ENCODE measurements at regions not wholly inside any gene's neighbourhood (a gene's known extent, or its start where the extent isn't known, plus 50 kb on each side); places are given as distances from the start of the nearest gene placed in this dataset.

DNA sequence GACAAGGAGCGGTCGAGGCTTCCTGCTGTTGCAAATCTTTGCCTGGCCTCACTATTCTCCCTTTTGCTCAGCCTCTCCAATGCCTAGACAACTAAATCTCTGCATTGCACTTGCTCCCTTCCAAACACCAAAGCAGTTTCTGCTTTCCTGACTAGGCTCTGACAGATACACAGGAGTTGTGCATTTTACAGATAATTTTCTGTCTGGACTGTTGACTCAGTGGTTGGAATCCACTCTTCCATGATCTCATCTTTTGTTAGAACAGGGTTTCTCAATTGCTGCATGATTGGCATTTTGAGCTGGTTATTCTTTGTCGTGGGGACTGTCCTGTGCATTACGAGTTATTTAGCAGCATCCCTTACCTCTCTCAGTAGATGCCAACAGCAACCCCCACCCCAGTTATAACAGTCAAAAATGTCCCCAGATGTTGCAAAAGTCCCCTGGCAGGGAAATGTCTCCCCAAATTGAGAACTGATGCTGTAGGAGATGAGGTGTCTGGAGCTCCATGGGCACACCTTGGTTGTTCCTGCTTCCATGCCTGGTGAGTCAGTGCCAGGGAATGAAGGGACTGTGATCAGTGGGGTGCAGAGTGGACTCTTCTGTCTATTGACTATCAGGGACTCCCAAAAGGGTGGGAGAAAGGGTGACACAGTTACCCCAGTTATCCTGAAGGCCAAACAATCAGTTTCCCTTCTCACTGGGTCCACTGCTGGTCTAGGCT lies 557.4 kb upstream of the PSMD7 start:
- no peak for DNase-seq

DNA sequence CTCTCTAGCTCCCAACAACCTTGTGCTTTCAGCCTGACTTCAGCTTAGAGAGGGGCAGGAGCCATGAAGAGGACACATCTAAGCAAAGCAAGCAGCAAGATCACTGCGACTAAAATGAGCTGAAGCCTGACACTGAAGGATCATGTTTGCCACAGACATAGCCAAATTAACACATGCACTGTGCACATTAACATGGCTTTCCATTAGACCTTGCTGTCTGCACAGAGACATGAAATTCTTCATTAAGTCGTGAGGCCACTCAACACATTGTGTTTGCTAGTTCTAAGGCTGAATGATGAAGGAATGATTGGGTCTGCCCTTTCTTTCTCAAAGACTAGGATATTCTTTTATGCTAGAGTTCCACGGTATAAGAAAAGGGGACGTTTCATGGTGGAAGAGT lies 558.3 kb upstream of the PSMD7 start:
- DNase-seq: no peak

DNA sequence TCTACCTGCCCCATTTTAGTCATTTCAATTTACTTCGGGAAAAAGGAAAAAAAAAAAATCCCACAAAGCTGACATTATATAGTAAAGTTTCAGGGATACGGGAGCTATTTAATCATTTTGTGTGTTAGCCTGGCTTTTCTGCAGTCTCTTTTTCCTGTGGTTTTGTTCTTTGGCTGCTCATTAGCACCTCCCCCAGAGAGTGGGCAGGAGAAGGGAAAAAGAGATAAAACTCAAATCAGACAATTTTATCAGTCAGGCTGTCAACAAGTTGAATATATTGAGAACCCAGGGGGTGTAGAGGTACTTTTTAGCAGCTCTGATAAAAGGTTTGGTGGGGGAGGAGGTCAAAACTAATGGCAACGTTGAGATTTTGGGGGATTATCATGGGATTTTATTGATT lies 559.0 kb upstream of the PSMD7 start:
- DNase-seq: no peak

DNA sequence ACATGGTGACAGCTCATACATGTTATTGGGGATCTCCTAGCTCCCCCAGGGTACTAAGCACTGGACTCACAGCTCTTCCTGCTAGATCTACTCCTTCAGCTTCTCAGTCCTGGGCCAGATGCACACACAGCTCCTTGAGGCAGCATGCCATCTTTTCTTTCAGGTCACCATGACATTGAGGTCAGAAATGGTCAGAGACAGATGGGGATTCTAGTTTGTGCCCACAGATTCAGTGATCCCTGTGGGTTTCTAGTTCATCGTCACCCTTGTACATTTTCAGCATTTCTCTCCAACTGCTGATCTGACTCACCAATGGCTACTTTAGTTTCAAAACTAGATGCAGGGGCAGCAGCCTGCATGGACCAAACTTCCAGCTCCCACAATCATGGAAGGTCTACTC lies 560.7 kb upstream of the PSMD7 start:
- DNase-seq: no peak

DNA sequence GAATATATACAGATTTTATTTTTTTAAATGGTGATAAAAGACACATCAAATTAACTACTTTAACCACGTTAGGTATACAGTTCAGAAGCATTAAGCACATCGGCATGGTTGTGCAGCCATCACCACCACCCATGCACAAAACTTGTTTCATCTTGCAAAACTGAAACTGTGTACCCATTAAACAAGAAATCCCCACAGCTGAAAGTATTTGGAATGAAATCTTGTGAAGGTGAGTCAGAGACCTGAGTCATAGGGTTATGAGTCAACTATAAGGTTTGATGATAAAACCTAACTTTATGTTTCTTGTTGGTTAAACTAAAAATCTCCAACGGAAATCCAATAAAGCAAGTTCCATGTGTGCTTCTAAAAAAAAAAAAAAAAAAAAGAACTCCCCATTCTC lies 561.6 kb upstream of the PSMD7 start:
- DNase-seq: no peak

DNA sequence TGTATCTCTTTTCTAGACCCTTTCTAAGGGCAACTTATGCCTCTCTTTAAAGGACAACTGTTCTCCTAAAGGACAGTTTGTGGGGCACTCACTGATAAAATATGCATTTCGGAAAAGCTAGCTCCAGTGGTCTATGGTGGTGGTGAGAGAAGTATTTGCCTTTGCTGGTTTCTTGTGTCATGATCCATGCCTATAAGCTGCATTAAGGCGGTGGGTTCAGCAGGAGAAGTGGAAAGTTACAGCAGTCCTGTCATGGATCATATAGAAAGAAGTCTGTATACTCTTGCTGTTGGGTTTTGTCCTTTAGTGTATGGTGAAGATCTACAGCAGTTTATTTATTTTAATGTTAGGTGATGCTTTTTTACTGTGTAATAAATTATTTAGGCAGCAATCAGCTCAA lies 563.9 kb upstream of the PSMD7 start:
- no peak for DNase-seq

DNA sequence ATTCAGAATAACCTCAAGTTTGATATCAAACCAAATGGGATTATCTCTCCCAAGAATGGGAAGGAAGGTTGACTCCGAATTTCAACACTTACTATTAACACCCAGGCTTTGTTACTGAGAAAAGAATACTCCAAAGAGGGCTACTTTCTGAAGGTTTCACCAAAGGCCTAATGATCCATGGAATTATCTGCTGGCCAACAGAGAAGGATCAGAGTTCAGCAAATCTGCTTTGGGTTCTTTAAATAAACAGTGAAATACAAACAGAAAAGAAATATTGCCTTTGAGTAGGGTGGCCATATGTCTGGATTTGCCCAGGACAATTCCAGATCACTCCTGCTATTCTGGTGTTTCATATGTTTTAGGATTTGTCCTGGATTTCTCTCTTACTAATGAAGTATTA lies 564.5 kb upstream of the PSMD7 start:
- DNase-seq: no peak

DNA sequence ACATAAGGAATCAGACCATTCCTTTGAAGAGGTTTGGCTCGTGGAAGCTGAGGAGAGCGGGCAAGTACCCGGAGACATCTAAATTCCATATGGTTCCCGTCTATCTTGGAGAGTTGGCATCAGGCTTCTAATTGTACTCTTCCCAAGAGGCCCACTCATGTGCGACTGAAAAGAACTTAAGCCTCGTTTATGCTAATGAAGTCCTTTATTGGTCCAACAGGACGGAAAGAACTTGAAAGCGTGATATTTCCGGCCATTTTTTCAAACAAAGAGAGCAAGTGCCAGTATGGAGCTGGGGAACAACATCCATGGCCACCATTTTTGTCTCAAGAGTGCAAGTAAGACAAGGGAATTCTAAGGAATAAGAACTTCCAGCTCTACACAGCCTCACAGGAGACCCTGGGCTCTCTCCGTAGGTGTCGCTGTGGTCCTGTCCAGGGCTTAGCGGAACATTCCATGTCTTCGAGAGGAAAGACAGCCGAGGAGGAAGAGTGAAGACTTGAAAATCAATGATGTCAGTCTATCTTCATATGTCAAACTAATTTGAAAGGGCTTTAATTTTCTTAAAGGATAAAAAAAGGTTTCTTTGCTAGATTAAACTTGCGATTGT lies 566.0 kb upstream of the PSMD7 start:
- DNase-seq: no peak

DNA sequence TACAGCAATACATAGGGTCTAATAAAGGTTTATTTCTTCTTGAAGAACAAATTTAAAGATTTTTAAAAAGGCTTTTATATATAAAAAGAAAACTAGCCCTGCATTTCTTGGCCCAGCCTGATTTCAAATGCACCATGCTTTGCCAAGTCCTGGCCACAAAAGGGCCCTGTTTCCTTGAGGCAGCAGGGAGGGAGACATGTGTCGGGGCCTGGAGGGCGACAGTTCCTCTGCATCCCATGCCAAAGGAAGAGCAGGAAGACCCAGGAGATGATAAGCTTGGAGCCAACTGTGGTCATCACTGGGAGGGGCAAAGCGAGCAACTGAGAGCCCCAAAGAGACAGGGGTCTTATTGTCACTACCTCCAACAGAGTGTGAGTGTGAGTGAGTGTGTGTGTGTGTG lies 571.5 kb upstream of the PSMD7 start:
- no peak for DNase-seq

DNA sequence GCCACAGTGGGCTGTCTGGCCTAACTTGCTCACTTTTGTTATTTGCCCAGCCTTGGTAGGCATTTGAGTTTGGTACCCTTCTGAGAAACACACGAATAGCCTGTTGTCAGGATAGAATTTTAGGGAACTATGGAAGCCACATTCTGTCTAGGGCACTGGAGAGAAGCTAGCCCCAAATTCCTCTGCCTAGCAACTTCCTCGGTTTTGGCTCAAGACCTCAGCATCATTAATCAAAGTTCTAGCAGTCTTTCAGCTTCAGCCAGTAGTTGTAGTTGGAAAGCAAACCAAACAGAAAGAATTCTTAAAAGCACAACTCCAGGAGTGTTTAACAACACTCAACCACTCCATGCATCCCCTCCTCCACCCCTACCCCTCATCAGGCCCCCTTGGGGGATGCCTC lies 572.1 kb upstream of the PSMD7 start:
- peak; percentile 21 for DNase-seq

DNA sequence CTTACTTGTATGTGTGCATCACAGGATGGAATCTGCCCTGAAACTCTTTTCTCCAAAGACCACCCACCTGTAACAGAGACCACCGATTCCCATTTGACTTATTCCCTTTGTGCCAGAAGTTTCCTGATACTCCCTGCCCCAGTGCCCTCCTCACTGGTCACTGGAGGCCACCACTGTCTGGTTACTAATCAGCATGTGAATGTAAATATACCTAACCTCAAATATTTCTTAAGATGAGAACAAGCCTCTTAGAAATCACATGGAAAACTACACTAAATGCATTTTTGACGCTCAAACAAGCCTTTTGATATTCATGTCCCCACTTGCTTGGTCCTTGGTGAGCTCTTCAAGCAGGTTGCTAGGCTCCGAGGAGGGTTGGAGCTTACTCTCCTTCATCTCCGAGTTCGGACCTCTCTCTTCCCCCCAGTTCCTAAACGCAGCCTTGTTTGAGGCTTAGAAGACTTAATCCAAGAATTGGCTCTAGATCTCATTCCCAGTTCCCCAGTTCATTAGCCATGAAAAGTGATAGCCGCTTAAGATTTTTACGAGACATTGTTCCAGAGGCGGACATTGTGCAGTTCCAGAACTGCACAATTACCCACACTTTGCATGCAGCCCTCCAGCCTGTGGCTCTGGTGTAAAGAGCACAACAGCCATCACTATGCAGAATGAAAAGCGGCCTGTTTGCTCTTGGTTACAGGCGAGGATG lies 579.2 kb upstream of the PSMD7 start:
- DNase-seq: no peak

DNA sequence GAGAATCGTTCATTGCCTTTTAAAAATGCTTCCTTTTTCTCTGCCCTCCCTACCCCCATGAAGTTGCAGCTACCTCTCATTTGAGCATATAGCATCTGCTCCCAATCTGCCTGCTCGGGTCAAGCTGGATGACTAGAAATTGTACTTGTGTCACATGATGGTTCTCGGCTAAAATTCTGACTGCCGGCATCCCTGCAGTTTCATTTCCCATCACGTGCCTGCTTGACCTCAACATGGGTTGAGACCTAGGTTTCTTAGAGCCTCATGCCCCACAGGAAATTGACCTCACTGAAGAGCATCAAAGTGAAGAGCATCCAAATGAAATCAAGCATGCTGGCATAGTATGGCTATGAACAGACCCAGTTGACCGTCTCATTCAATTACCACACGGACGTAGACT lies 581.6 kb upstream of the PSMD7 start:
- no peak for DNase-seq

DNA sequence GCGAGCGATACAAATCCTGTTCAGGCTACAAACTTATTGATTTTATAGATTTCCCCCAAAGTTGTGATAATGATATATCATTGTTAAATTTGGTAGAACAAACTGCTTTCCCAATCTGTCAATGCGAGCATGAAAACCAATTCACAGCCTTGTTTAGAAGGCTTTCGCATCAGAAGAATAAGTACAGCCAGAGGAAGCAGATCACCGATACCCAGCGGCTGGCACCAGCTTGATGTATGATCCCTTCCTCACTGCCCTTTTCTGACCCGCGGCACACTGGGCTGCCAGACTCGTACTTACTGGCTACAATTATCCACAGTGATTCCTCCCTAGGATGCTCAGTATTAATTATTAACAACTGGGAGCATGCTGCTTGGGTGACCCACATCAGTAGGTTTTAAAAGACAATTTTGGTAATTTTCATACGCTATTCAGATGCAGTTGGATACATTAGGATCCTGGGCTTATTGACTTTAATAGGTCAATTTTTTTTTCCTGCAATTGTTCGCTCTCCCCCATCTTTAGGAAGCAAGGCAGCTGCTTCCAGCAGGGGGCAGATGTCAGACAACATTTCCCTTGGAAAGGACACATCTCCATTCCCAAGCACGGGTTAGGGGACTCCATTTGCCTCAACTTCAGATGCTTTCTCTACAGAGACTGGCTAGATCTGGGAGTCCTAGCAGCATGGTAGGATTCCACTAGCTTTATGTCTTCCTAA lies 582.7 kb upstream of the PSMD7 start:
- peak; percentile 33 for DNase-seq

DNA sequence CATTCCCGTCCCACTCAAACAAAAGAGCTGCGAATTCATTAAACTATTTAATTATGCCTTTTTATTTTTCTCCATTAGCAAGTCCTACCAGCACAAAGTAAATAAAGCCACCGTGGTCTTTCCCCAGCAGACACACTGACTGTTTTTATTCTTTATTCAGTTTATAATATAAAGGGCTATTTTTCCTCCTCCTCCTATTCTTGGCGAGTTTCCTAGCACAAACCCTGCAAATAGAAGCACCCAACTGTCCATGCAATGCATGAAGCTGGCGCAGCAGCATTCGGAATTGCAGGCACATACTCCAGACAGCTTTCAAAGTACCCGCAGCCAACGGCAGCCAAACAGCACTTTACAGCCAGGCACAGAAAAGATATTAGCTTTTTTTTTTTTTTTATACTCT lies 583.4 kb upstream of the PSMD7 start:
- DNase-seq: peak; percentile 69

DNA sequence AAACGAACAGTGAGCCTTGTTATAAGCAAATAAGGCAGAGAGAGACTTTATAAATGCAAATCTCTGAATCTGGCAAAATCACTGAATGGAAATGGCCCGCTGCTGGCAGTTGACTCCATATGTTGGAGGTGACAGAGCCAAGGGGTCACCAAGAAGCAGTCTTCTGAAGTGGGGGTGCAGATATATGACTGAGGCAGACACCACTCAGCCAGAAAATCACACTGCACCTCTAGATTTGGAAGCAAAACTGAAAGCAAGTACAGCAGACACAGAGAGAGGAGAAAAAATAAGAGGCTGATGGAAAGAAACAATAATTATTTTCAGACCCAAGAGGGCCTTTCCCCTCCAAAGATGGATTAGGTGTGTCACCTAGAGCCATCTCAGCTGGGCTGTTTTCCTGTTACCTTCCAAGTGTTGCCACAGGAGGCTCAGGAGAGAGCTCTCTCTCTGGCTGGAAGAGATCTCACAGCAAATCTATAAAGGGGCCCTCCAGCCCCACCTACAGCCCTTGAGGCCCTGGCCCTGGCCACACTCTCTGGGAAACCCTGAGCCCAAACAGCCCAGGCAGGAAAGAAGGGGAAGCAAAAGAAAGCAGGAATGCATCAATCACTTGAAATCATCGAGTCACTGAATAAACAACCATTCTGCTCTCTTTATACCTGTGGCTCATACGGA lies 585.1 kb upstream of the PSMD7 start:
- DNase-seq: no peak

DNA sequence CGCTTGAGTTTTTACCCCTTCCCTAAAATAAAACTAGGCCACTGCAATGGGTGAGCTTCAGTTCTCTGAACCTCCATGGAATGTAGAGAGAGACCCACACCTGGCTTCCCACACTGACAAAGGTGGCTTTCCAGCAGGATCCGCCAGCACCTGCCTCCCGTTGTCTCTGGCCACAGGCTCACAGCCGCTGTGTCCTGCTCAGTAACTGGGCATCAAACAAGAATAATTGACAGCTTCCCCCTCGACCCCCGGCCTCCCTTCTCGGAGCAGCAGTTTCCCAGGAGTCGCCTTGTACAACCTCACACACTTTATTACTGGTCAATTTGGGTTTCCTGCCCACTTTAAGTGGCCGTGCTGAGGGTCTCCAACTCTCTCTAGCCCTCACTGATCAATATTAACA lies 586.1 kb upstream of the PSMD7 start:
- DNase-seq: no peak

DNA sequence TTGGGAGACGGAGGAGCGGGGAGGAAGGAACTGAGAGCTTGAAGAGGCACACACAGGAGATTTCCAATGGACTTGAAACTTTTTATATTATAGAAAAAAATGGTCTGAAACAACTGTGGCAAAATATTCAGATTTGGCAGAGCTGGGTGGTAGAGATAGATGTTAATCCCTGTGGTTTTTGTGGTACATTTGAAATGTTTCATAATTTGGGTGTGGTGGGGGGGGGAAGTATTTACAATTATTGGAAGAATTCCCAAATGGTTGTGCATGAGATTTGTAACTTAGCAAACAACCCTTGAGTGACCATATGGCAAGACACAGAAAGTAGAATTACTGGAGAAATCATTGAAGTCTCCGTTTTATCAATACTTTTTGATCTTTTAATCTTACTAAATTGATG lies 588.8 kb upstream of the PSMD7 start:
- no peak for DNase-seq

DNA sequence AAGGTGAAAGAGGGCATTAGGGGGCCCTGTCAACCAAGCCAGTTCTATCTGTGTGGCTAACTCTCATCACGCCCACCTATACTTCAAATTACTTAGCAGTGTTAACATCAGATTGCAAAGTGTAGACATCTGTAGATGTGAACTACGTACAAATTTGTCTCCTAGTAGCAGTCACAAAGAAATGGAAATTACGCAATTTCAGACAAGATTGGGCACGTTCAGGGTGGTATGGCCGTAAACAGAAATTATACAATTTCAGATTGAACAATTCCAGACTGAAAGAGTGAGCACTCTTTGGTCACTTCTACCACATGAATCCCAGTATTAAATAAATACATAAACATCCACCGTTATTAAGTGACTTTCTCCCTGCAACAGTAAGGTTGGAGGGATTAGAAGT lies 592.7 kb upstream of the PSMD7 start:
- DNase-seq: no peak

DNA sequence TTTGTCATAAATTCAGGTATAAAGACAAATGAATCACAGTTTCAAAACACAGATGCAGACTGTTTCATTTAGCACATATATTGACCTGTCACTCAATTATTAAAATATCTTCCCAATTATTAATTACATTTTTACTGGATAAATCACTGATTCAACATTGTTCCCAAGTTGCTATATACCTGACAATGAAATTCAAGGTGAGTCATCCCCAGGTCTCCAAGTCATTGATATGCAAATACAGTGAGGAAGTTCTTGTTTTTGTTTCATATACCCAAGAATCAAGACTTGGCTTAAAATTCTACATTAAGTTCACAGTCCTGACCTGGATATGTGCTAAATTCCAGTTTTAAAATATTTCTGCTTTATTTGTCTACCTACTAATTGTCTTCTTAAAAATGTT lies 599.3 kb upstream of the PSMD7 start:
- DNase-seq: no peak

DNA sequence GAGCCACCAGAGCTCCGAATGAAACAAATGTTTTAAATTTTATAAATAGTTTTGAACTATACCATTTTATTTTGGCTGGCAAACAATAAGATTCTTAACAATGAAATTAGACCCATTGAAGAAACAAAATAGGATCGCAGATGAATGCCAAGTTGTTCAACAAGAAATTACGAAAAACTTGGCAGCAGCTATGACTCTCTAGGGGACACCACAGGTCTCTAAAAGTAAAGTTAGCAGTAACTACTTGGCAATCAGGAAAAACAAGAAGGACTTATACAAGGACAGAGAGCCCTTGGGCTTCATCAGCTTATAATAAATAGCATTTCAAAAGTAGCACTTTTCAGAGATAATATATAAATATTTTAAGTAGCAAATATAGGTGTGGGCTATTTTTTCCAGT lies 603.8 kb upstream of the PSMD7 start:
- peak; percentile 21 for DNase-seq

DNA sequence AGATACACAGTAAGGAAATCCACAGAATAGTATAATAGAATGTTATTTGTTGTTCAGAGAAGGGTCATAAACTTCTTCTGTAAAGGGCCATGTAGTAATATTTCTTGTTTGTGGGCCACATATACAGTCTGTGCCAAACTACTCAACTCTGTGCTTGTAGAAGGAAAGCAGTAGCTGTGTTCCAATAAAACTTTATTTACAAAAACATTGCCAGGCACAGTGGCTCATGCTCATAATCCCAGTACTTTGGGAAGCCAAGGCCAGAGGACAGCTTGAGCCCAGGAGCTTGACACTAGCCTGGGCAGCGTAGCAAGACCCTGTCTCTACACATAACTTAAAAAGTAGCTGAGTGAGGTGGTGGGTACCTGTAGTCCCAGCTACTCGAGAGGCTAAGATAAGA lies 612.8 kb upstream of the PSMD7 start:
- DNase-seq: no peak

DNA sequence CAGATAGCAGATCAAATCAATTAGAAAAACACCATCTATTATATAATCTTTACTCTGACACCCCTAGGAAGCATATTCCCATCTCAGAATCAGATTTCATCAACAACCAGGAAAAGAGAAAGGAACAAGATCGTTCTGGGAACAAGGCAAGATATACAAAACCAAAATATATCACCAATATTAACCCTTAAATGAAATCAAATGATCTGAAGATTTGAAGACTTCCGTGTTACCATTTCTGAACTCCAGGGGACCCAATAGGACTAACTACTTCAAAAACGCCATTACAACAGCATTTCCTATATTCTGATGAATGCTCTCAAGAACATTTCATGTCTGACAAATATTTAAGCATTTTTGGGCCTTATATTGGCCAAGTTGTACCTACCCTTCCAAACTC lies 624.2 kb upstream of the ZFHX3 start:
- DNase-seq: no peak

Measured in tongue (tissue), 1 donor.